ENCODE measurements at regions not wholly inside any gene's neighbourhood (a gene's known extent, or its start where the extent isn't known, plus 50 kb on each side); places are given as distances from the start of the nearest gene placed in this dataset.

- TF ChIP-seq CTCF (IDR thresholded peaks at IDR 0.05; ENCODE audit: insufficient read depth, low read depth, low read length) (no peak), EZH2 (IDR thresholded peaks at IDR 0.05; ENCODE audit: insufficient read depth, low read length) (no peak)
Observed at GRCh38 chr12:25876383-25877045, 82.0 kb upstream of the RASSF8 start.
